ENCODE measurements at regions not wholly inside any gene's neighbourhood (a gene's known extent, or its start where the extent isn't known, plus 50 kb on each side); places are given as distances from the start of the nearest gene placed in this dataset.

DNA sequence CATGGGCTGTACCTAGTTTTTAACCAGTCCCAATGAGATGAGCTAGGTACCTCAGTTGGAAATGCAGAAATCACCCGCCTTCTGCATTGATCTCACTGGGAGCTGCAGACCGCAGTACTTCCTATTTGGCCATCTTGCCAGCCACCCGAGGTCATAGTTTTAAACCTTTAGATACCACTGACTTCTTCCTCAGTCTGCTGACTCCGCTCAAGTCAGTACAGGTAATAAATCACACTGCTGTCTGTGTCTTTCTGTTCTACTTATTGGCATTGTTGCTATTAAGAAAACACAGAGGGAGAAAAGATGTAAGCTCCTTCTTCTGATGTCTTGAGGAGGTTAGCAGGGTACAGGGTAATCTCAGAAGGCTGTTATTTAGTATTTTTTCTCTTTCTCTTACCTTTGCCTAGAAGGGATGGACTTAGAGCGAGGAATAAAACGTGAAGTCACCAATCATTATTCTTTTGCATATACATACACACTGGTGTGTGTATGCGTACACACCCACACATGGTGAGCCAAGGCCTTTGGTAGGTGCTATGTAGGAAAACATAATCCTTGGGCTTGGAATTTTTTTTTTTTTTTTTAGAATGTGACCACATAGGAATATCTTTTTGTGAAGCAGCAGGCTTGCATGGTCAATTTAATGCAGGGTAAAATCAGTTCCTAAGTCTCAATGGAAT is 197.2 kb downstream of the EDEM1 start:
- Histone ChIP-seq H3K23ac (ENCODE audit: low read depth, low read length, poor library complexity) (no peak overlapping the region), H3K27me3 (ENCODE audit: control insufficient read depth in 3 of 3, insufficient read depth in 3 of 3, low read depth in 1 of 3, low read length in 3 of 3) (no peaks in the 10 kb centered on the region), H3K27ac (replicated peaks; ENCODE audit: low read length) (no peak overlapping the region), H3K4me1 (ENCODE audit: control insufficient read depth in 2 of 2, insufficient read depth in 1 of 2, low read depth in 1 of 2, low read length in 2 of 2) (peaks cover 0 to 2% of the 10 kb centered on the region in 2 donors), H3K79me1 (ENCODE audit: low read depth, low read length) (no peaks in the 10 kb centered on the region), H3K9me3 (replicated peaks in 1 of 2; ENCODE audit: control insufficient read depth in 2 of 2, insufficient read depth in 1 of 2, low read depth in 1 of 2, low read length in 2 of 2) (no peaks in the 10 kb centered on the region), H3K14ac (ENCODE audit: low read length) (no peak overlapping the region), H3K9ac (ENCODE audit: low read depth, low read length, poor library complexity) (no peak overlapping the region), H4K8ac (ENCODE audit: low read depth, low read length) (no peak overlapping the region), H2BK12ac (ENCODE audit: low read length) (no peak overlapping the region), H2BK5ac (ENCODE audit: low read length) (no peak overlapping the region), H2AK5ac (ENCODE audit: low read depth, low read length) (no peak overlapping the region), H3K4me2 (ENCODE audit: insufficient read depth, low read length, poor library complexity, severe bottlenecking) (no peak overlapping the region), H3K18ac (ENCODE audit: low read length) (no peak overlapping the region), H2BK120ac (ENCODE audit: low read depth, low read length) (no peak overlapping the region), H4K91ac (ENCODE audit: low read depth, low read length, poor library complexity) (no peak overlapping the region), H2BK15ac (ENCODE audit: low read length) (no peak overlapping the region), H3K36me3 (replicated peaks in 1 of 2; ENCODE audit: control insufficient read depth in 2 of 2, insufficient read depth in 2 of 2, low read length in 2 of 2) (no peaks in the 10 kb centered on the region), H3K4ac (ENCODE audit: low read length) (no peak overlapping the region), H2AFZ (ENCODE audit: low read length) (no peak overlapping the region), H3K4me3 (ENCODE audit: low read length in 2 of 2) (no peak overlapping the region)
- DNase-seq (ENCODE audit: low spot score): no peak
- WGBS, 2 donors (ENCODE audit: extremely low coverage in 2 of 2, insufficient read length in 2 of 2, insufficient replicate concordance in 1 of 2): no CpG with 5 or more reads among the region's 7 CpGs

DNA sequence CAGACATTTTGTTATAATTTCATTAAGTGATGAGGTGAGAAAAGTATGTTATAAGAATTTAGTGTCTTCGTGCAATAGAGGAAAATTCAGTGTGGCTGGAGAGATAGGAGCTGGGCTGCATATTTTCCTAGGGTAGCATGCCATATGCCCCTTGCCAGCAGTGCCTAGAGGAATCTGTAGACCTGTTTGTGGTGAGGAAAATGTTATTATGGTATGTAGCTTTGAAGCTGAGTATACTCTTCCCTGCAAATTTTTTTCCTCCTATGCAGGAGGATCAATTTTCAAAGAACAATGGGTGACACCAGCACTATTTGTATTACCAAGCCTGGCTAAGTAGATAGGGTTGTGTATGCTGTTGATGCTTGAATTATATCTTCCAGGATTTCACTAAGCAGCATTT is 200.6 kb downstream of the EDEM1 start:
- H3K9ac ChIP-seq (ENCODE audit: low read depth, low read length, poor library complexity): no peak overlapping the region
- no peak overlapping the region for H3K18ac ChIP-seq (ENCODE audit: low read length)
- H3K4ac ChIP-seq (ENCODE audit: low read length): no peak overlapping the region
- no peak overlapping the region for H3K4me2 ChIP-seq (ENCODE audit: insufficient read depth, low read length, poor library complexity, severe bottlenecking)
- H4K8ac ChIP-seq (ENCODE audit: low read depth, low read length): no peak overlapping the region
- no peak overlapping the region for H4K91ac ChIP-seq (ENCODE audit: low read depth, low read length, poor library complexity)
- no peak overlapping the region for H2BK15ac ChIP-seq (ENCODE audit: low read length)
- 100% methylated on average over 1 of the region's 1 CpG; no CpG with 5 or more reads in 1 of the 2 donors for WGBS, 2 donors (ENCODE audit: extremely low coverage in 2 of 2, insufficient read length in 2 of 2, insufficient replicate concordance in 1 of 2)
- H3K4me1 ChIP-seq (ENCODE audit: control insufficient read depth in 2 of 2, insufficient read depth in 1 of 2, low read depth in 1 of 2, low read length in 2 of 2): peaks cover 0 to 2% of the 10 kb centered on the region in 2 donors
- DNase-seq (ENCODE audit: low spot score): no peak
- H3K4me3 ChIP-seq (ENCODE audit: low read length in 2 of 2): no peak overlapping the region
- no peak overlapping the region for H2BK120ac ChIP-seq (ENCODE audit: low read depth, low read length)
- H2BK5ac ChIP-seq (ENCODE audit: low read length): no peak overlapping the region
- H3K9me3 ChIP-seq (replicated peaks in 1 of 2; ENCODE audit: control insufficient read depth in 2 of 2, insufficient read depth in 1 of 2, low read depth in 1 of 2, low read length in 2 of 2): no peaks in the 10 kb centered on the region
- no peak overlapping the region for H3K14ac ChIP-seq (ENCODE audit: low read length)
- no peaks in the 10 kb centered on the region for H3K36me3 ChIP-seq (replicated peaks in 1 of 2; ENCODE audit: control insufficient read depth in 2 of 2, insufficient read depth in 2 of 2, low read length in 2 of 2)
- no peak overlapping the region for H3K23ac ChIP-seq (ENCODE audit: low read depth, low read length, poor library complexity)
- no peak overlapping the region for H2AFZ ChIP-seq (ENCODE audit: low read length)
- no peak overlapping the region for H3K27ac ChIP-seq (replicated peaks; ENCODE audit: low read length)
- H2BK12ac ChIP-seq (ENCODE audit: low read length): no peak overlapping the region
- H2AK5ac ChIP-seq (ENCODE audit: low read depth, low read length): no peak overlapping the region
- H3K79me1 ChIP-seq (ENCODE audit: low read depth, low read length): peaks cover 1% of the 10 kb centered on the region
- H3K27me3 ChIP-seq (ENCODE audit: control insufficient read depth in 3 of 3, insufficient read depth in 3 of 3, low read depth in 1 of 3, low read length in 3 of 3): no peaks in the 10 kb centered on the region

GRCh38 chr3:5389057-5389456 is 201.6 kb downstream of the EDEM1 start:
- Histone ChIP-seq H3K79me1 (ENCODE audit: low read depth, low read length) (peaks cover 1% of the 10 kb centered on the region), H3K9ac (ENCODE audit: low read depth, low read length, poor library complexity) (no peak overlapping the region), H3K14ac (ENCODE audit: low read length) (no peak overlapping the region), H3K27ac (replicated peaks; ENCODE audit: low read length) (no peak overlapping the region), H4K8ac (ENCODE audit: low read depth, low read length) (no peak overlapping the region), H4K91ac (ENCODE audit: low read depth, low read length, poor library complexity) (no peak overlapping the region), H3K4me3 (ENCODE audit: low read length in 2 of 2) (no peak overlapping the region), H2BK120ac (ENCODE audit: low read depth, low read length) (no peak overlapping the region), H2AK5ac (ENCODE audit: low read depth, low read length) (no peak overlapping the region), H3K27me3 (ENCODE audit: control insufficient read depth in 3 of 3, insufficient read depth in 3 of 3, low read depth in 1 of 3, low read length in 3 of 3) (no peaks in the 10 kb centered on the region), H3K23ac (ENCODE audit: low read depth, low read length, poor library complexity) (no peak overlapping the region), H2BK15ac (ENCODE audit: low read length) (no peak overlapping the region), H3K4ac (ENCODE audit: low read length) (no peak overlapping the region), H3K36me3 (replicated peaks in 1 of 2; ENCODE audit: control insufficient read depth in 2 of 2, insufficient read depth in 2 of 2, low read length in 2 of 2) (no peaks in the 10 kb centered on the region), H2BK5ac (ENCODE audit: low read length) (no peak overlapping the region), H3K18ac (ENCODE audit: low read length) (no peak overlapping the region), H3K4me2 (ENCODE audit: insufficient read depth, low read length, poor library complexity, severe bottlenecking) (no peak overlapping the region), H2AFZ (ENCODE audit: low read length) (no peak overlapping the region), H3K9me3 (replicated peaks in 1 of 2; ENCODE audit: control insufficient read depth in 2 of 2, insufficient read depth in 1 of 2, low read depth in 1 of 2, low read length in 2 of 2) (no peaks in the 10 kb centered on the region), H2BK12ac (ENCODE audit: low read length) (no peak overlapping the region), H3K4me1 (ENCODE audit: control insufficient read depth in 2 of 2, insufficient read depth in 1 of 2, low read depth in 1 of 2, low read length in 2 of 2) (no peaks in the 10 kb centered on the region)
- DNase-seq (ENCODE audit: low spot score): no peak
- WGBS, 2 donors (ENCODE audit: extremely low coverage in 2 of 2, insufficient read length in 2 of 2, insufficient replicate concordance in 1 of 2): no CpG with 5 or more reads among the region's 4 CpGs

DNA sequence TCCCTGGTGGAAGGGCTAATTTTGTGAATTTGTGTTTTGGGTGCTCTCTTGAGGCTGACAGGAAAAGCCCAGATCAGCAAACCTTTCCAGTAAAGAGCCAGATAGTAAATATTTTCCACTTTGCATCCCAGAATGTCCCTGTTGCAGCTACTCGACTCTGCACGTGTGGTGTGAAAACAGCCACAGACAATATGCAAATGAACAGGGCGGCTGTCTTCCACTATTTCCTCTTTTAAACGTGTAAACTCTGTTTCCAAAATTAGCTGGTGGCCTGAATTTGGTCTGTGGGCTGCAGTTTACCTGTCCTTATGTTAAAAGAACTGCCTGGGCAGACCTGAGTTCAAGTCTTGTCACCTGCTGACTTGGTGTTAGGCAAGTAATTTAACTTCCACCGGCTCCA is 202.7 kb downstream of the EDEM1 start:
- no peak overlapping the region for H3K14ac ChIP-seq (ENCODE audit: low read length)
- H3K36me3 ChIP-seq (replicated peaks in 1 of 2; ENCODE audit: control insufficient read depth in 2 of 2, insufficient read depth in 2 of 2, low read length in 2 of 2): no peaks in the 10 kb centered on the region
- no peak overlapping the region for H2BK5ac ChIP-seq (ENCODE audit: low read length)
- H3K4me2 ChIP-seq (ENCODE audit: insufficient read depth, low read length, poor library complexity, severe bottlenecking): no peak overlapping the region
- H3K18ac ChIP-seq (ENCODE audit: low read length): no peak overlapping the region
- H3K9me3 ChIP-seq (replicated peaks in 1 of 2; ENCODE audit: control insufficient read depth in 2 of 2, insufficient read depth in 1 of 2, low read depth in 1 of 2, low read length in 2 of 2): no peaks in the 10 kb centered on the region
- peaks cover 1% of the 10 kb centered on the region for H3K79me1 ChIP-seq (ENCODE audit: low read depth, low read length)
- no peak overlapping the region for H3K9ac ChIP-seq (ENCODE audit: low read depth, low read length, poor library complexity)
- no peak overlapping the region for H3K23ac ChIP-seq (ENCODE audit: low read depth, low read length, poor library complexity)
- H4K91ac ChIP-seq (ENCODE audit: low read depth, low read length, poor library complexity): no peak overlapping the region
- H3K4me3 ChIP-seq (ENCODE audit: low read length in 2 of 2): no peak overlapping the region
- H2AK5ac ChIP-seq (ENCODE audit: low read depth, low read length): no peak overlapping the region
- H4K8ac ChIP-seq (ENCODE audit: low read depth, low read length): no peak overlapping the region
- WGBS, 2 donors (ENCODE audit: extremely low coverage in 2 of 2, insufficient read length in 2 of 2, insufficient replicate concordance in 1 of 2): no CpG with 5 or more reads among the region's 5 CpGs
- no peaks in the 10 kb centered on the region for H3K27me3 ChIP-seq (ENCODE audit: control insufficient read depth in 3 of 3, insufficient read depth in 3 of 3, low read depth in 1 of 3, low read length in 3 of 3)
- H2AFZ ChIP-seq (ENCODE audit: low read length): no peak overlapping the region
- H2BK15ac ChIP-seq (ENCODE audit: low read length): no peak overlapping the region
- H3K4ac ChIP-seq (ENCODE audit: low read length): no peak overlapping the region
- no peak overlapping the region for H2BK120ac ChIP-seq (ENCODE audit: low read depth, low read length)
- no peaks in the 10 kb centered on the region for H3K4me1 ChIP-seq (ENCODE audit: control insufficient read depth in 2 of 2, insufficient read depth in 1 of 2, low read depth in 1 of 2, low read length in 2 of 2)
- H3K27ac ChIP-seq (replicated peaks; ENCODE audit: low read length): no peak overlapping the region
- H2BK12ac ChIP-seq (ENCODE audit: low read length): no peak overlapping the region
- DNase-seq (ENCODE audit: low spot score): no peak
